Neural cell (in vitro differentiated cells): ENCODE measurements at regions not wholly inside any gene's neighbourhood (a gene's known extent, or its start where the extent isn't known, plus 50 kb on each side); places are given as distances from the start of the nearest gene placed in this dataset.

Experiments used
- CTCF ChIP-seq: fragments of 450-650 bp; IDR thresholded peaks from 2 replicates; pipeline ENCODE4 v1.5.1; 2014; ENCODE audit warnings: antibody characterized with exemption, mild to moderate bottlenecking, moderate library complexity; ENCODE audit not compliant: poor library complexity, severe bottlenecking
- EP300 ChIP-seq: fragments of 450-650 bp; conservative IDR thresholded peaks from 2 replicates; pipeline ENCODE4 v1.6.1; 2014; ENCODE audit warnings: antibody characterized with exemption, mild to moderate bottlenecking, moderate library complexity; ENCODE audit not compliant: poor library complexity, severe bottlenecking
- EZH2 ChIP-seq: fragments of 200-600, 300-800 bp; shearing (Covaris generic), sonication (generic); IDR thresholded peaks from 2 replicates; pipeline ENCODE4 v1.6.1; 2014; ENCODE audit warnings: antibody characterized with exemption, low read length, borderline replicate concordance, mild to moderate bottlenecking; ENCODE audit not compliant: insufficient read depth, poor library complexity, severe bottlenecking
- MXI1 ChIP-seq: fragments of 450-650 bp; conservative IDR thresholded peaks from 2 replicates; pipeline ENCODE4 v1.6.1; 2014; ENCODE audit warnings: antibody characterized with exemption, mild to moderate bottlenecking; ENCODE audit not compliant: poor library complexity, severe bottlenecking
- RAD21 ChIP-seq: fragments of 450-650 bp; conservative IDR thresholded peaks from 2 replicates; pipeline ENCODE4 v1.6.1; 2014; ENCODE audit warnings: antibody characterized with exemption, mild to moderate bottlenecking, moderate library complexity
- SMC3 ChIP-seq: fragments of 450-650 bp; conservative IDR thresholded peaks from 2 replicates; pipeline ENCODE4 v1.6.1; 2014; ENCODE audit warnings: antibody characterized with exemption, mild to moderate bottlenecking, moderate library complexity; ENCODE audit not compliant: poor library complexity
- TAF1 ChIP-seq: IDR thresholded peaks from 2 replicates; pipeline ENCODE4 v1.6.1; 2012; ENCODE audit warnings: low read depth
- TF ChIP-seq, protein P1 (sequence below): IDR thresholded peaks from 2 replicates; pipeline ENCODE4 v1.6.1; 2012; ENCODE audit warnings: borderline replicate concordance

GRCh38 chr1:191052888-191053287 lies 575.2 kb upstream of the BRINP3 start:
- TF ChIP-seq CTCF, result no peak
- TF ChIP-seq, protein P1, sequence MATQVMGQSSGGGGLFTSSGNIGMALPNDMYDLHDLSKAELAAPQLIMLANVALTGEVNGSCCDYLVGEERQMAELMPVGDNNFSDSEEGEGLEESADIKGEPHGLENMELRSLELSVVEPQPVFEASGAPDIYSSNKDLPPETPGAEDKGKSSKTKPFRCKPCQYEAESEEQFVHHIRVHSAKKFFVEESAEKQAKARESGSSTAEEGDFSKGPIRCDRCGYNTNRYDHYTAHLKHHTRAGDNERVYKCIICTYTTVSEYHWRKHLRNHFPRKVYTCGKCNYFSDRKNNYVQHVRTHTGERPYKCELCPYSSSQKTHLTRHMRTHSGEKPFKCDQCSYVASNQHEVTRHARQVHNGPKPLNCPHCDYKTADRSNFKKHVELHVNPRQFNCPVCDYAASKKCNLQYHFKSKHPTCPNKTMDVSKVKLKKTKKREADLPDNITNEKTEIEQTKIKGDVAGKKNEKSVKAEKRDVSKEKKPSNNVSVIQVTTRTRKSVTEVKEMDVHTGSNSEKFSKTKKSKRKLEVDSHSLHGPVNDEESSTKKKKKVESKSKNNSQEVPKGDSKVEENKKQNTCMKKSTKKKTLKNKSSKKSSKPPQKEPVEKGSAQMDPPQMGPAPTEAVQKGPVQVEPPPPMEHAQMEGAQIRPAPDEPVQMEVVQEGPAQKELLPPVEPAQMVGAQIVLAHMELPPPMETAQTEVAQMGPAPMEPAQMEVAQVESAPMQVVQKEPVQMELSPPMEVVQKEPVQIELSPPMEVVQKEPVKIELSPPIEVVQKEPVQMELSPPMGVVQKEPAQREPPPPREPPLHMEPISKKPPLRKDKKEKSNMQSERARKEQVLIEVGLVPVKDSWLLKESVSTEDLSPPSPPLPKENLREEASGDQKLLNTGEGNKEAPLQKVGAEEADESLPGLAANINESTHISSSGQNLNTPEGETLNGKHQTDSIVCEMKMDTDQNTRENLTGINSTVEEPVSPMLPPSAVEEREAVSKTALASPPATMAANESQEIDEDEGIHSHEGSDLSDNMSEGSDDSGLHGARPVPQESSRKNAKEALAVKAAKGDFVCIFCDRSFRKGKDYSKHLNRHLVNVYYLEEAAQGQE, result no peak
- TF ChIP-seq EZH2, result no peak
- no peak for TF ChIP-seq EP300
- TF ChIP-seq TAF1, result no peak
- TF ChIP-seq RAD21, result no peak
- TF ChIP-seq SMC3, result no peak
- no peak for TF ChIP-seq MXI1
